Spinal cord (tissue), 9 donors: ENCODE measurements at regions not wholly inside any gene's neighbourhood (a gene's known extent, or its start where the extent isn't known, plus 50 kb on each side); places are given as distances from the start of the nearest gene placed in this dataset.
"Not testable (repeated sequence)": the region's sequence is repeated elsewhere in the genome, so short reads cannot be mapped to it uniquely, and the experiment has no call there.

ENCODE experiments used
- DNase-seq, 6 donors: peaks; one replicate each; pipeline versions ENCODE4 v3.0.0 to v3.0.0-alpha.2; 2013 to 2015; ENCODE audit warnings: low spot score in 6 of 6, low read depth in 4 of 6
- H3K27ac ChIP-seq: one replicate; pipeline ENCODE4 v1.5.1; 2013; ENCODE audit warnings: low read depth, low read length, control low read depth
- H3K27me3 ChIP-seq: one replicate; pipeline ENCODE4 v1.6.1; 2013; ENCODE audit warnings: low read length; ENCODE audit not compliant: control insufficient read depth, insufficient read depth
- H3K36me3 ChIP-seq: one replicate; pipeline ENCODE4 v1.6.1; 2013; ENCODE audit warnings: low read length; ENCODE audit not compliant: control insufficient read depth, insufficient read depth
- H3K4me1 ChIP-seq: one replicate; pipeline ENCODE4 v1.6.1; 2013; ENCODE audit warnings: low read length; ENCODE audit not compliant: control insufficient read depth, insufficient read depth
- H3K4me3 ChIP-seq: one replicate; pipeline ENCODE4 v1.5.1; 2013; ENCODE audit warnings: low read depth, low read length, control low read depth
- H3K9me3 ChIP-seq: one replicate; pipeline ENCODE4 v1.6.1; 2013; ENCODE audit warnings: low read length; ENCODE audit not compliant: control insufficient read depth, insufficient read depth
- WGBS: methylation state at CpG from one replicate; pipeline ENCODE4 v1.1.5; 2013; ENCODE audit warnings: missing lambda C conversion rate; ENCODE audit not compliant: insufficient coverage; 5-methylcytosine and 5-hydroxymethylcytosine counted together
- donor health status: healthy.

GRCh38 chr21:27535188-27535587 is 568.3 kb upstream of the ADAMTS5 start:
- H3K36me3 ChIP-seq: no peaks in the 10 kb centered on the region
- H3K4me1 ChIP-seq: no peaks in the 10 kb centered on the region
- H3K27me3 ChIP-seq: no peaks in the 10 kb centered on the region
- no CpG with 5 or more reads among the region's 4 CpGs for WGBS
- no peak overlapping the region for H3K27ac ChIP-seq
- H3K4me3 ChIP-seq: no peak overlapping the region
- H3K9me3 ChIP-seq: no peaks in the 10 kb centered on the region
- no peak for DNase-seq

GRCh38 chr21:27534206-27534605 is 567.3 kb upstream of the ADAMTS5 start:
- Histone ChIP-seq H3K27me3 (no peaks in the 10 kb centered on the region), H3K27ac (no peak overlapping the region), H3K4me3 (no peak overlapping the region), H3K4me1 (no peaks in the 10 kb centered on the region), H3K9me3 (no peaks in the 10 kb centered on the region), H3K36me3 (no peaks in the 10 kb centered on the region)
- WGBS: no CpG with 5 or more reads among the region's 2 CpGs
- no peak for DNase-seq

- Histone ChIP-seq H3K4me3 (no peak overlapping the region), H3K9me3 (no peaks in the 10 kb centered on the region), H3K4me1 (no peaks in the 10 kb centered on the region), H3K27ac (no peak overlapping the region), H3K36me3 (no peaks in the 10 kb centered on the region), H3K27me3 (no peaks in the 10 kb centered on the region)
- no peak for DNase-seq
- WGBS: no CpG with 5 or more reads among the region's 6 CpGs
These were observed 565.2 kb upstream of the ADAMTS5 start for GRCh38 chr21:27532076-27532475.

- Histone ChIP-seq H3K27ac (no peak overlapping the region), H3K4me3 (no peak overlapping the region), H3K4me1 (no peaks in the 10 kb centered on the region), H3K27me3 (no peaks in the 10 kb centered on the region), H3K9me3 (no peaks in the 10 kb centered on the region), H3K36me3 (no peaks in the 10 kb centered on the region)
- WGBS: no CpG with 5 or more reads among the region's 1 CpG
- no peak for DNase-seq
These were observed 561.8 kb upstream of the ADAMTS5 start for GRCh38 chr21:27528697-27529096.

- no peak for DNase-seq
- H3K36me3 ChIP-seq: no peaks in the 10 kb centered on the region
- no peak overlapping the region for H3K27ac ChIP-seq
- H3K4me3 ChIP-seq: no peak overlapping the region
- no peaks in the 10 kb centered on the region for H3K27me3 ChIP-seq
- H3K4me1 ChIP-seq: no peaks in the 10 kb centered on the region
- no peaks in the 10 kb centered on the region for H3K9me3 ChIP-seq
- 83% methylated on average over 1 of the region's 3 CpGs for WGBS
These were observed 559.6 kb upstream of the ADAMTS5 start for GRCh38 chr21:27526451-27526850.

GRCh38 chr21:27525780-27526179 is 558.9 kb upstream of the ADAMTS5 start:
- no CpG with 5 or more reads among the region's 4 CpGs for WGBS
- Histone ChIP-seq H3K27ac (no peak overlapping the region), H3K4me1 (no peaks in the 10 kb centered on the region), H3K4me3 (no peak overlapping the region), H3K36me3 (no peaks in the 10 kb centered on the region), H3K27me3 (no peaks in the 10 kb centered on the region), H3K9me3 (no peaks in the 10 kb centered on the region)
- no peak for DNase-seq

GRCh38 chr21:27519361-27519760 is 552.5 kb upstream of the ADAMTS5 start:
- no peak overlapping the region for H3K27ac ChIP-seq
- DNase-seq: no peak

GRCh38 chr21:27517177-27517576 is 550.3 kb upstream of the ADAMTS5 start:
- H3K9me3 ChIP-seq, H3K4me3 ChIP-seq, H3K36me3 ChIP-seq, H3K27me3 ChIP-seq, DNase-seq, H3K4me1 ChIP-seq, H3K27ac ChIP-seq: not testable (repeated sequence)
- 72% methylated on average over 2 of the region's 2 CpGs for WGBS

More at GRCh38 chr21:27519361-27519760, 552.5 kb upstream of the ADAMTS5 start:
- no peak overlapping the region for H3K4me3 ChIP-seq
- H3K4me1 ChIP-seq: no peaks in the 10 kb centered on the region
- H3K36me3 ChIP-seq: no peaks in the 10 kb centered on the region
- no peaks in the 10 kb centered on the region for H3K9me3 ChIP-seq
- no peaks in the 10 kb centered on the region for H3K27me3 ChIP-seq

GRCh38 chr21:27515676-27516075 is 548.8 kb upstream of the ADAMTS5 start:
- H3K4me3 ChIP-seq: no peak overlapping the region
- H3K27ac ChIP-seq: no peak overlapping the region
- no peaks in the 10 kb centered on the region for H3K9me3 ChIP-seq
- H3K36me3 ChIP-seq: no peaks in the 10 kb centered on the region
- no peak for DNase-seq
- no peaks in the 10 kb centered on the region for H3K4me1 ChIP-seq
- H3K27me3 ChIP-seq: no peaks in the 10 kb centered on the region

- Histone ChIP-seq H3K4me3 (no peak overlapping the region), H3K27me3 (no peaks in the 10 kb centered on the region), H3K4me1 (no peaks in the 10 kb centered on the region), H3K36me3 (no peaks in the 10 kb centered on the region), H3K27ac (no peak overlapping the region), H3K9me3 (no peaks in the 10 kb centered on the region)
- no CpG with 5 or more reads among the region's 4 CpGs for WGBS
- no peak for DNase-seq
These were observed 546.9 kb upstream of the ADAMTS5 start for GRCh38 chr21:27513825-27514224.
